ENCODE measurements at regions not wholly inside any gene's neighbourhood (a gene's known extent, or its start where the extent isn't known, plus 50 kb on each side); places are given as distances from the start of the nearest gene placed in this dataset.
"Not testable (repeated sequence)": the region's sequence is repeated elsewhere in the genome, so short reads cannot be mapped to it uniquely, and the experiment has no call there.

GRCh38 chr2:38137958-38138357 lies 62.0 kb upstream of the CYP1B1 start:
- not testable (repeated sequence) for TF ChIP-seq BACH1 (tag; IDR thresholded peaks at IDR 0.05); CTCF (IDR thresholded peaks at IDR 0.05 in 2 of 3, conservative IDR thresholded peaks at IDR 0.05 in 1 of 3; ENCODE audit: insufficient read depth in 2 of 3, low read depth in 1 of 3, low read length in 3 of 3); POLR2G (IDR thresholded peaks at IDR 0.05; ENCODE audit: low read depth, low read length); HMGXB4 (CRISPR knock-in tag; IDR thresholded peaks at IDR 0.05); NCOR1 (IDR thresholded peaks at IDR 0.05); IRF1 (CRISPR knock-in tag; IDR thresholded peaks at IDR 0.05; ENCODE audit: borderline replicate concordance); ZNF408 (CRISPR knock-in tag; IDR thresholded peaks at IDR 0.05; ENCODE audit: low read depth); EP300 (IDR thresholded peaks at IDR 0.05; ENCODE audit: low read length); L3MBTL2 (IDR thresholded peaks at IDR 0.05)

Data from K562 (cell line).